HG02870 (cell line): ENCODE measurements at regions not wholly inside any gene's neighbourhood (a gene's known extent, or its start where the extent isn't known, plus 50 kb on each side); places are given as distances from the start of the nearest gene placed in this dataset.

ENCODE experiments used
- ATAC-seq: cut with Tn5 transposase; IDR thresholded peaks from one replicate; pipeline ENCODE4 v1.9.1; 2021; ENCODE audit warnings: mild to moderate bottlenecking, moderate library complexity; ENCODE audit not compliant: unreplicated experiment

DNA sequence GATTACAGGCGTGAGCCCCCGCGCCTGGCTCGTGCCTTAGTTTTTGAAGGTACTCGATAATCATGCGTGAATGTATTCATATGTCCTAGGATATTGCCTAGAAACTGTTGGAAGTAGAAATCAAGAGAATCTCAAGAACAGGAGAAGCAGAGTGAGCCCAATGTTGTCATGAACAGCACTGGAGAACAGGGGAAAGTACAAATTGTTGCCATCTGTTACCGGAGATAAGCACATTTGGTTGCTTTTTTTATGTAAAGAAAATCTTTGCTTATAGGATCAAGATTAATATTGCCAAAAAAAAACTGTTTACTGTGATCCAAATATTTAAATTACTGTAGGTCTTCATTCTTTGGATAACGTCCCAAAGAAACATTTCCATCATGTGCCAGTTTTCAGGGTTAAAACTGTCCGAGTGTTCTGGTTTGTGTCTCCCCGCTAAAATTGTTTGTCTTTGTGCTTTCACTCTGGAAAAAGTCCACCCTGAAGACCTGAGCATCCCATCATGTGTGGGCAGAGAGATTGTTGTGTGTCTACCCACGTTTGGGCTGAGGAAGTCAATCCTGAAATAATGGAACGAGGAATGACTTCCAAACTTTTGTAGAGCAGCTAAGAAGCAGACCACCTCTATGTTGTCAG is 95.7 kb upstream of the CELF2 start:
- ATAC-seq, result no peak

DNA sequence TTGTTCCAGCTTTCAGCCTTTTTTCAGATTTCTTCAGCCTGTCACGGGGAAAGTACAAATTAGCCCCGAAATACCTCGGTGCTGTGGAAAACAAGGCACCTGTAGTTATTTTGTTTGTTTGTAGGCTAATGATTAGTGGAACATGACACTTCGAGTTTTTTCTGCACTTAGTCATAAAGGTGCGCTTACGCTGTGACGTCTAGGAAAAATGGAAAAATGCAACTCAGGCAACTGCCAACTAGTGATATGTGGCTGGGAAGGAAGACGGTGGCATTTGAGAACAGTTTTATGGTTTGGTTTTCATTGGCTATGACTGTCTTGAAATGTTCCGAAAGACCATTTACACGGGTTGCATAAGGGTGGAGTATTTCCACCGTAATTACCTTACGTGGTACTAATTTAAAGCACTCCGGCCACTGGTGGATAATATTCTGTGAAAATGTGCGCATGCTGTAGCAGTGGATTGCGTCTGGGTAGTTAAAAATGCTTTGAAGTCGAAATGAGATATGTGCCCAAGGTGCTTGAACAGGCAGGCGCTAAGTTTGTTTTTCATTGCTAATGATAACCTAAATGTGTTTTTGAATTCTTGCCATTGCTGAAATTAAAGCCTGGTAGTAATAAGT is 94.5 kb upstream of the CELF2 start:
- no peak for ATAC-seq

DNA sequence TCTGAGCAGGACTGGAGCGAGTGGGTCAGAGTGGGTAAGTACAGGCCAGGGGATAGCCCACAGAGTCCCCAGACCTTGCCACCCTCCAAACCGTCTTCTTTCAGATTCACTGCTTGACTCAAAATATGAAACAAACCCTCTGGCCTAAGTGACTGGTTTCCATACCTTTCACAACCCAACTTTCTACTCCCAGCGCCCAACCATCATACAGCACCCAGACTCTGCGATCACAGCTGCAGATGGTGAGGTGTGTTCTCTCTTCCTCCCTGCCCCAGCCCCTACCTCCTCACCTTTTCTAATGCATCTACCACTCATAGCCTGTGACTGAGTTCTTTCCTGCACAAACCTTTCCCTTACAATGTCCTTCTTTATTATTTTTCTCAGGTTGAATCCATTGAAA is 92.0 kb upstream of the CELF2 start:
- no peak for ATAC-seq

DNA sequence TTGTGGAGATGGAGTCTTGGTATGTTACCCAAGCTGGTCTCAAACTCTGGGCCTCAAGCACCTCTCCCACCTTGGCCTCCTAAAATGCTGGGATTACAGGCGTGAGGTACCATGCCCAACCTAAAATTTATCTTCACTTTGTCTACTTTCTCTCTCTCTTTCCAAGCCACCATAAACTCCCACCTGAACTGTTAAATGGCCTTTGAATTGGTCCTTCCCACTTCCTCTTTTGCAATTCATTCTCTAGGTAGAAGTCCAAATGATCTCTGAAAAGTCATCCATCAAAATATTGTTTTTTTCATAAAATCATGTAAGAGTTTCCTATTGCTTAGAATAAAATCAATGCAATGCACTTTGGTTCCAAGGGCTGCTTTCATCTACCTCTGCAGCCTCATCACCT is 90.1 kb upstream of the CELF2 start:
- no peak for ATAC-seq

DNA sequence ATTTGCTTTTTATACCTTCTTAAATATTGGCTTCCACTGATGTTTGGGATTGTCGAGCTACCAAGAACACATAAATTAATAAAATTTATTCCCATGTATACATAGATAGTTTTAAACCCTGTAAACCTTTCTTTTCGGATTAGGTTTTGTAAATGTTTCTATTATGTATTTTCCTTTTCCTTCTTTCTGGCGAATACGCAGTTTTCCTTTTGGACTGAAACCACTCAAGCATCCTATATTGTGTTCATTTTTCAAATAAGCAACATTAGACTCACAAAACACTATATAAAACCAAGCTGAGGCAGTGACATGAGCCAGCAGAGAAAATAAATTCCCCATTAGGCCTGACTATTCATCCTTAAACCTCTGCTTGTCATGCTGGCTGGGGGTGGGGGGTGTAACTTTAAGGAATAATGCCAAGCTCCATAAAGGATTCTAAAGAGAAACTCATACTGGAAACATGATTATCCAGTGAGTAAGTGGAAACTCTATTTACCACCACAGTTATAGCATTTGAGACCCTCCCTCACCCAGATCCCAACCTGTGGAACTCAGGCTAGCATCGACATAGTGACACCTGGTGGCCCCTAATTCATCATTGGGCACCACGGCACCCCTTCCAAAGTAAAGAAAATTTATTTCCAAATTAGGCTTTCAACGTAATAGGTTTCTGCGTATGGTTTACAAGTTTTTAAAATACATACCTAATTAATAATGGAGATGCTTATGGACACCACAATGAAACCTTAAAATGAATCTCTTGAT is 86.5 kb upstream of the CELF2 start:
- ATAC-seq, result no peak

DNA sequence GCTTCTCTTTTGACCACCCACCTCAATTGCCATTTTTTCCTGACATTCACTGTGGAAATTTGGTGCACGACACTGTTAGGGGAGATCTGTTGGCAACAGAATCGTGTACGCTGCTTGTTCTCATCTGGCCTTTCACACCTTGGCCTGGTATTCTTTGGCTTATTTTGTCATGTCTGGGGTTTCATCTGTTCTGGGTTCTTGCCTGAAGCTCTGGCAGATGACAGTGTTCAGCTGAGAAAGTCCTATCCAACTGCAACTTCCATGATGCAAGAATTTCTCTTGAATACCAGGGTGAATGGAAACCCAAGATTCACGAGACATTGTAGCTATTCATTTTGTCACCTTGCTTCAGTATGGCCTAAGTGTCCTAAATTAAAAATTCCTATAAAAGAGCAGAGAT is 82.6 kb upstream of the CELF2 start:
- no peak for ATAC-seq

DNA sequence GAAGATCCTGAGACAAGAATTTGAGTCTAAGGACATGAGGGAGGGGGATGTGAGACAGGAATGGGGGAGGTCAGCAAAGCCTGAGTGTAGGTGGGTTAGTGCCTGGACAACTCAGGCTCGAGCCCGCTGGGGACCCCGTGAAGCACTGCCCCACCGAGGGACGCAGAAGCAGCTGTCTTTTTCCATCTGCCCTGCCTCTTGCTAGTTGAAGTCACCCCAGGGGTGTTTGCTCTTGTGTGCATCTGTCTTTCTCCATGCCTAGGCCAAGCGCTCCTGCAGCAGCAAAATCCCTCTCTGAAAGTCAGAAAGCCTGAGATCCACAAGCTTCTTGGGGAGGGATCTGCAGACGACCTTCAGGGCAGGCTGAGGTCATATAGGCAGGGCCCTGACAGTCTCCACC is 79.0 kb upstream of the CELF2 start:
- ATAC-seq, result no peak

DNA sequence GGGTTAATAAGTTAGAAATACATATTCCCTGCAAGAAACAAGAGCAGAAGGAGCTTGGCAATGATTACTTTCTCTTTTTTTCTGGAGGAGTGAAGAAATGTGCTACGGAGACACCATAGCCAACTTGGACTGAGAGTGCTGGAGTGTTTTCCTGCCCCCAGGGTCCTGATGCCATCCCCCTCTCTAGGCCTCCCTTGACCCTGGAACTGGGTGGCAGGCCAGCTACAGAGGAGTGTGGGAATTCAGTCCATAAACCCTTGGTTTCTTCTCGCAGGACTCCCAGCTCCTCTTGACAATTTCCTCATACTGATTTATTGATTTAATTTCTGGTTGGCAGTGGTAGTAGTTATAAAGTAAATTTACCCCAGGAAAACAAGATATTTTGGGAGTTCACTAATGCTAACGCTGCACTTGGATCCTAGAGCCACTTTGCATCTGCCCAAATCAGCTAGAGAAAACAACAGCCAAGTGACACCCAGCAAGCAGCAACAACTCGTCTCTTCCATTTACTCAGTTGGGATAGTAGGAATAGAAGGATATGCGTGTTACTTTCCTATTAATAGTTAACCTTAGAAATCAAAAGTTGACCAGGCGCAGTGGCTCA is 76.4 kb upstream of the CELF2 start:
- ATAC-seq, result no peak

DNA sequence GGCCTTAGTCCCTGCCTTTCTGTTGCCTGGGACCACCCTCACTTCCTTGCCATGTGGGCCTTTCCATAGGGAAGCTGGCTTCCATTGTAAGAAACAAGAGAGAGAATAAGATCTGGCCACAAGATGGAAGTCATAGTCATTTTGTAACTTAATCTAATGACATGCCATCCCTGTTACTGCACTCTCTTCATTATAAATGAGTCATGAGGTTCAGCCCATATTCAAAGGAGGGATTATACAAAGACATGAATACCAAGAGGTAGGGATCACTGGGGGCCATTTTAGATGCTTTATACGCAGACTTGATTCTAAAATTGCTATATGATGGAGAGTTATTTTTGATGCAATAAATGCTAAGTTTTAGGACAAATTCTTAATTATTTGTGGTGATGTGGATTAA is 75.2 kb upstream of the CELF2 start:
- ATAC-seq, result no peak

DNA sequence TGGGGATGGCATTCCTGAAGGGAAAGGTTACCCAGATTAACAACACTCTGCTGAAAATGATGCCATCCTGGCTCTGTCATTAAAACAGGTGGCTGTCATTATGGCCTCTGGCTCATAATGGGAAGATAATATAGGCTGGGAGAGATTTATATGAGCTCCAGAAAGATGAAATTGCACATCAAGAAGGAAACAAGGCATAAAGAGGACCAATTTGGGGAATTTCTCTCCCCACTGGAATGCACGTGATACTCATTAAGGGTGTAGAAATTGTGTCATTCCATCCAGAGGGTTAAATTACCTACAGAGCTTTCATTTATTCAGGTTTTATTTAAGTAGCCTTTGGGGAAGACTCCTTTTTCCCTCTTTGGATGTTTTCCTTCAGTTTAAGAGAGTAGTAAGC is 71.6 kb upstream of the CELF2 start:
- no peak for ATAC-seq

DNA sequence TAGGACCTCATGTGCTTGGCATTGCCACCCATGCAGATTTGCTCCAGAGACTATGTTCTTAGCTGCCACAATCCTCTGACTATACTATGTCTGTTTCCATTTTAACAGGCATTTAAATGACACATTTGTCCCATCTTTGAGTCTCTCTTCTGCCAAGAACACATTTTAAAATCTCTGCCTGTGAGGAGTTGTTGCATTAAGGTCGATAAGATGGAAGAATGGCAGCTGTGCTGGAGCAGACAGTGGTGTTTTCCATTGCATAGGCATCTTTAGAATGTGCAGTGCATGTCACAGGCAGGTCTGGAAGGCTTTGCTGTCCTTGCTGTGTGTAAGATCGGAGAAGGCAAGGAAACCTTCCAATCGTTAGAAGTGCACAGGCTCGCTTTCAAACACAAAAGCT is 70.9 kb upstream of the CELF2 start:
- ATAC-seq, result no peak

DNA sequence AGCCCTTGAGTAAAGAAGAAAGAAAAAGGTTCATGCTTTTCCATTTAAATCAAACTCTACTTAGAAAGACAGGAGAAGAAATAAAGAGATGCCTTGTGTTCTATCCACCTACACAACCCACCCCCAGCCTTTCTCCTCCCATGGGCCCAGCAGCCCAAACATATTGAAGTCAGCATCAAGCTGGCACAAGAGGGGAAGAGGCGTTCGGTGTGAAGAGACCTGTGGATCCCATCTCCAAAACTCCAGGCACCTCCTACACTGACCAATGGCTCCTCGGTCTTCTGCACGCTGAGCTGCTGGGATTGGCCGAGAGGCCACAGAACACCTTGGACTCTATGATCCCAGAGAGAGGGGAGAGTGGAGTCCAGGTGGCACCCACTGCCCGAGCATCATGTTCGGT is 66.0 kb upstream of the CELF2 start:
- ATAC-seq, result no peak

DNA sequence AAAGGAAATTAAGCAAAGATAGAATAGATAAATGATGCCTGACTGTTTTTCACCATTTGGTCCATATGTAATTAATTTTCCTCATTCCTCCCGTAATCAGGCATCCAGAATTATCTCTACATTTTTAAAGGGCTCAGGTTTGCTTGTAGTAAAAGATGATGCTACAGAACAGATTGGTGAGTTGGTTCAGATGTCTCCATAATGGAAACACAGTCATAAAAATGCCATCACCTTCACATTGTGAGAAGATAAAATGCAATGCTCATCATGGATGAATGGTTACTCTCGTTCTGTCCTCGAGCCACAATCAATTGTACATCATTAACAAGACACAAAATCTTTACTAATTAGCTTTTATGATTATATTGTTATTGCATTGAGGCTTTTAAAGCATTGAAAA is 64.9 kb upstream of the CELF2 start:
- no peak for ATAC-seq

DNA sequence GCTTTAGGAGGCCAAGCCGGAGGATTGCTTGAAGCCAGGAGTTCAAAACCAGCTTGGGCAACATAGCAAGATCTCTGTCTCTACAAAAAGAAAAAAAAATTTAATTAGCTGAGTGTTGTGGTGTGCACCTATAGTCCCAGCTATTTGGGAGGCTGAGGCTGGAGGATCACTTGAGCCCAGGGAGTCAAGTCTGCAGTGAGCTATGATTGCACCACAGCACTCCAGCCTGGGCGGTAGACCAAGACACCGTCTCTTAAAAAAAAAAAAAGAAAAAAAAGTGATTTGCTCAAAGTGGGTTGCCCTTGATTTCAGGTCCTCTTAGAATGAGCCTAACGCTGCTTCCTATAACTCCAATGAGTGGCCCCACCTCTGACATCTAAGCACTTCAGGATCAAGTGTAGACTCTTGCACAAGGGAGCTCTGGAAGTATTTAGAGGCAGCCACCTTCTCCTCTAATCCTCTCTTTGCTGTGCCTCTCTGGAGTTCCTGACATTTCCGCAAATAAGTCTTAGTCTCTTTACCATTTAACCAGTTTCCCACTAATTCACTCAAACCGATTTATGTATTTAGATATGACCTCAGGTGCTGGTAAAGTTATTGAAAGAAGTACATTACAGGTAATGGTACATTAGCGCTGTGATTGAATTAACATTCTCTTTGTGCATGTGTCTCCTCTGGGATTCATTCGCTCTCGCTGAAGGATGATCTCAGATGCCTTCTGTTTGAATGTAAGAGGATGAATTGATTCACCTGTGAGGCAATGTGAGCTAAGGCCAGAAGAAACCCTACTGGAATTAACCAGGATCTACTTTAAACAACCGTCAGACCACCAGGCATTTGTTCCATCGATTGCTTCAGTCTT is 60.8 kb upstream of the CELF2 start:
- ATAC-seq, result no peak

DNA sequence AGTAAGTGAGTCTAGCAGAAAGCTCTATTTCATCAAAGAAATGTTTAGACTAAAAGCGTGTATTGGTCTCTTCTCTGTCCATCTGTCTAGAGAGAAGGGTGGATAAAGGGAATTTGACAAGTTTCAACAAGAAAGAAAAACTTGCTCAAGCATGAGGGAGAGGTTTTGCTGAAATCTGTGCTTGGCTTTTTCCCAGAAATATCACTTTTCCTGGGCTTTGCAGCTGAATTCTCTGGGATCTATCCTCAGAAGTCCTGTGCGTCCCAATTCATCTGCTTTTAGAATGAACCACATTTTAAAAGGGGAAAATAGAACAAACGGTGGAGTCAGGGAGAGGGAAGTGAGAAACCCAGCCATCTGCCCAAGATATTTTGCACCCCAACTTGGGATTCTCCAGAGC is 59.6 kb upstream of the CELF2 start:
- ATAC-seq, result no peak

DNA sequence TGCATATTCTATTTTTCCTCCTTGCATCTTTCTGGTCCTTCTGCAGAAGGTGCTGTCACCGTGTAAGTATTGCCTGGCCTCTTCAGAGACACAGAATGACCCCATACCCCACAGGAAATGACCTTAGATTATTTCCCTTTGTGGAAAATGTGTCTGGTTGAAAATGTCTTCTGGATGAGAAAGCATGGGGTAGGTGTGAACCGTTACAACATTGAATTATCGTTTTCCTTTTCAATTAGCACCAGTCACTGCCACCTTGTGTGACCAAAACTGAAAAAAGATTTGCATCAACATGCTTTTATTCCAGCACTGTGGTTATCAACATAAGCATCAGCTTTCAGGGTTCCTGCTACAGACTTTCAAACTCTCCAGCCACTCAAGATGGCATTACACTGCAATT is 58.0 kb upstream of the CELF2 start:
- ATAC-seq, result no peak

DNA sequence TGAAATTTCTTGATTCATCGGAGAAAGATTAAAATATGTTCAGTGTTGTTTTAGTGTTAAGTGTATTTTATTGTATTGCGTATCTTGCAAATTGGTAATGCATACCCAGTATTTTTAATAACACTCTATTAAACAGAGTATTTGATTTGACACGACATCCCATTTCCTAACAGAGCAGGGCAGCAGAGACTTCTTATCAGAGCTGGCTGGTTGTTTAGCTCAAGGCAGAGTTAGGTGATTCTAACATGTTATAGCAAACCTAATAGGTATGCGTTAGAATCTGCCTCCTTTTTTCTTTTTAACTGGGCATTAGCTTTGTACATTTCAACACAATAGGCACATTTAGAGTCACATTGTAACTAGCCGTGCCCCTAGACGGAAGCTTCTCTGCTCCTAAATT is 57.1 kb upstream of the CELF2 start:
- ATAC-seq, result no peak

DNA sequence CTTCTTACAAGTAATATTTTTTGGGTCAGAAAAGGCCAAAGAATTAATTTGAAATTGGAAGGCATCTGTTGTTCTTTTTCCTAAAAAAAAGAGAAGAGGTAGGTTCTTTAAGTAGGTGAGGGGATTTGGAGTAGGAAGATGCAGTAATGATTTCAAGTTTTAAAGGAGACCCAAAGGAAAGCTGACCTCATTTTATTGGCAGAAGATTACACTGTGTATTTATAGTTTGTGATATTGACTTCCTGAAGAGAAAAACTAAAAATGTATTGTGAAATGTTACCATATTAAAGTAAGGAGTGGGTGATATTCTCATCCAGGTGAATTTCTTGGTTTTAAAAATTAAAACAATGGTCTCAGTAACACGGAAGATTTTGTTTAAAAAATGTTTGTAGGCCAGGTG is 56.6 kb upstream of the CELF2 start:
- no peak for ATAC-seq

DNA sequence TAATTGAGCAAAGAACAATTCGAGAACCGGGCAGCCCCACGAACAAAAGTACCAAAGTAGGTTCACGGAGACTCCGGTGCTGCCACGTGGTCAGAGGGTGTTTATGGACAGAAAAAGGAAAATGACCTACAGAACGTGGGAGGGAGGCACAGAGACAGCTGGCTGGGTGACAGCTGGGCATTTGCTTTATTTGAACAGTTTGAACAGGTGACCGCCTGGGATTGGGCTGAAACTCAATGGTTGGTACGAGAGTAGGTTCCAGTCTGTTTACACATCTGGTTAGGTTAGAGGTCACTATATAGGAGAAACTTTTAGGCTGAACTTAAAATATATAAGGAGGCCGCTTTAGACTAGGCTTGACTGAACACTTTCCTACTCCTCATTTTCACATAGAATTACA is 50.6 kb upstream of the CELF2 start:
- ATAC-seq, result no peak

DNA sequence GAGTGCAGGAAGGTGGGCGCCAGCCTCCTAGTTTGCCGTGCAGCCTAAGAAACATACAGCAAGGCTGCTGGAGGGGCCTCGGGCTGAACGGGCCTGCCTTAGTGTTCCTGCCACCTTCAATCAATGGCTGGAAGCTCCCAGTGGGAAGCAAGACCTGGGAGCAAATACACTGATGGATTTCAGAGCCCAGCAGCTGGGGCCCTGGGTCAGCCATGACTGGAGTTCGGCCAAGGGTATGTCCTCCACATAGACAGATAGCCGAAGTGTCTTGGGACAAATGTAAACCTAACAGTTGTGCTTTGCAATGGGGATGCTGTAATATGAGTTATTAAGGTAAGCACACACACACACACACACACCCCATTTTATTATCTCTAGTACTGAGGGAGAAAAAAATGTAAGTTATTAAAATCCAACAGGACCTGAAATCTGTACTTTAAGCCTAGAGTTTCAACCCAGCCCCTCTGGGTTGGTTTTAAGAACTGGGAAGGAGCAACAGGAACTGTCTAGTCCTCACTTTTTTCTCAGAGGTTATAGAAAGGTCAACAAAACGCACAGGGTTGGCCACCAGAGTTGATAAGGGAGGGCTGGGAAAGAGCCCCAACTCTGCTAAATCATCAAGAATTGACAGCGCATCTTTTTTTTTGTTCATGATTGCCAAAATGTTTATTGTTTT is 50.0 kb upstream of the CELF2 start:
- no peak for ATAC-seq
